ENCODE measurements at regions not wholly inside any gene's neighbourhood (a gene's known extent, or its start where the extent isn't known, plus 50 kb on each side); places are given as distances from the start of the nearest gene placed in this dataset.
"Not testable (repeated sequence)": the region's sequence is repeated elsewhere in the genome, so short reads cannot be mapped to it uniquely, and the experiment has no call there.

GRCh38 chr5:171724468-171725204 lies 61.0 kb upstream of the SMIM23 start:
- Histone ChIP-seq H3K27me3 (ENCODE audit: low read length) (no peaks in the 10 kb centered on the region), H3K4me3 (ENCODE audit: low read length) (no peak overlapping the region), H2AFZ (ENCODE audit: low read length) (no peak overlapping the region), H3K4me2 (ENCODE audit: low read depth, low read length, poor library complexity, severe bottlenecking) (no peak overlapping the region), H3K79me2 (ENCODE audit: low read length) (no peaks in the 10 kb centered on the region), H3K9me3 (ENCODE audit: low read length) (peaks cover 4% of the 10 kb centered on the region; the same call in 1 of the 2 replicates), H4K20me1 (ENCODE audit: insufficient read depth, low read depth, low read length) (no peaks in the 10 kb centered on the region), H3K27ac (ENCODE audit: low read length) (no peak overlapping the region), H3K9ac (ENCODE audit: low read length) (no peak overlapping the region), H3K9me2 (replicated peaks; ENCODE audit: insufficient read depth, low read length) (no peaks in the 10 kb centered on the region), H3K4me1 (ENCODE audit: low read length) (no peaks in the 10 kb centered on the region), H3K36me3 (ENCODE audit: insufficient read depth, low read length) (no peaks in the 10 kb centered on the region)
- DNase-seq: no peak

- H3K36me3 ChIP-seq (ENCODE audit: insufficient read depth, low read length): no peaks in the 10 kb centered on the region
- no peaks in the 10 kb centered on the region for H3K27me3 ChIP-seq (ENCODE audit: low read length)
- H3K9ac ChIP-seq (ENCODE audit: low read length): no peak overlapping the region
- no peak overlapping the region for H3K4me2 ChIP-seq (ENCODE audit: low read depth, low read length, poor library complexity, severe bottlenecking)
- no peaks in the 10 kb centered on the region for H3K9me2 ChIP-seq (replicated peaks; ENCODE audit: insufficient read depth, low read length)
- H3K27ac ChIP-seq (ENCODE audit: low read length): no peak overlapping the region
- no peaks in the 10 kb centered on the region for H4K20me1 ChIP-seq (ENCODE audit: insufficient read depth, low read depth, low read length)
- no peaks in the 10 kb centered on the region for H3K79me2 ChIP-seq (ENCODE audit: low read length)
- H2AFZ ChIP-seq (ENCODE audit: low read length): no peak overlapping the region
- no peaks in the 10 kb centered on the region for H3K4me1 ChIP-seq (ENCODE audit: low read length)
- H3K4me3 ChIP-seq (ENCODE audit: low read length): no peak overlapping the region
- H3K9me3 ChIP-seq (ENCODE audit: low read length): peaks cover 7% of the 10 kb centered on the region; the same call in 1 of the 2 replicates
- no peak for DNase-seq
These were observed 60.4 kb upstream of the SMIM23 start for GRCh38 chr5:171725205-171725601.

- not testable (repeated sequence) for H3K36me3 ChIP-seq (ENCODE audit: insufficient read depth, low read length); H3K4me1 ChIP-seq (ENCODE audit: low read length); H3K27me3 ChIP-seq (ENCODE audit: low read length); H2AFZ ChIP-seq (ENCODE audit: low read length); H4K20me1 ChIP-seq (ENCODE audit: insufficient read depth, low read depth, low read length); H3K4me3 ChIP-seq (ENCODE audit: low read length); H3K9ac ChIP-seq (ENCODE audit: low read length); H3K27ac ChIP-seq (ENCODE audit: low read length); H3K79me2 ChIP-seq (ENCODE audit: low read length); H3K9me3 ChIP-seq (ENCODE audit: low read length); DNase-seq; H3K9me2 ChIP-seq (replicated peaks; ENCODE audit: insufficient read depth, low read length); H3K4me2 ChIP-seq (ENCODE audit: low read depth, low read length, poor library complexity, severe bottlenecking)
These were observed 58.8 kb upstream of the SMIM23 start for GRCh38 chr5:171726819-171727218.

- no peaks in the 10 kb centered on the region for H3K27me3 ChIP-seq (ENCODE audit: low read length)
- no peaks in the 10 kb centered on the region for H3K36me3 ChIP-seq (ENCODE audit: insufficient read depth, low read length)
- H4K20me1 ChIP-seq (ENCODE audit: insufficient read depth, low read depth, low read length): no peaks in the 10 kb centered on the region
- no peak overlapping the region for H3K27ac ChIP-seq (ENCODE audit: low read length)
- H3K9ac ChIP-seq (ENCODE audit: low read length): no peak overlapping the region
- no peak for DNase-seq
- no peaks in the 10 kb centered on the region for H3K9me2 ChIP-seq (replicated peaks; ENCODE audit: insufficient read depth, low read length)
- no peak overlapping the region for H2AFZ ChIP-seq (ENCODE audit: low read length)
- peaks cover 7% of the 10 kb centered on the region; the same call in 1 of the 2 replicates for H3K9me3 ChIP-seq (ENCODE audit: low read length)
- H3K4me1 ChIP-seq (ENCODE audit: low read length): no peaks in the 10 kb centered on the region
- no peak overlapping the region for H3K4me2 ChIP-seq (ENCODE audit: low read depth, low read length, poor library complexity, severe bottlenecking)
- H3K79me2 ChIP-seq (ENCODE audit: low read length): no peaks in the 10 kb centered on the region
- H3K4me3 ChIP-seq (ENCODE audit: low read length): no peak overlapping the region
These were observed 56.9 kb upstream of the SMIM23 start for GRCh38 chr5:171728686-171729085.
